GM21619 (cell line): ENCODE measurements at regions not wholly inside any gene's neighbourhood (a gene's known extent, or its start where the extent isn't known, plus 50 kb on each side); places are given as distances from the start of the nearest gene placed in this dataset.

Source experiments
- ATAC-seq: cut with Tn5 transposase; IDR thresholded peaks from one replicate; pipeline ENCODE4 v1.9.1; 2021; ENCODE audit not compliant: unreplicated experiment

DNA sequence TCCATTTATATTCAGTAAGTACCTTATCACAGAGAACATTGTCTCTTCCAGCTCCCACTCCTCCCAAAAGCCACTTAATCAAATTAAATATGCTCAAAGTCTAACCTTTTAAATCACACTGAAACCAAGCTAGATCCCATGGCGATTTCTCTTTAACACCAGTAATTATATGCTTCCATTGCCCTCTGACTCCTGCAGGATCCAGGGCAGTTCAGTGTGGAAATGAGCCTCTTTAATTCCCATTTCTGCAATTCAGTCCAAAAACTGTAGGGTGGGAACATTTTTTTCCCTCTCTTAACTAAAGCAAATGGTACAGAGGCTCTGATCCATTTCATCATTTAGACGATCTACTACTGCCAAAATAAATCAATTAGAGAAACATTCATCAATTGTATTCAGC, 872.3 kb upstream of the PHF14 start:
- ATAC-seq: no peak

DNA sequence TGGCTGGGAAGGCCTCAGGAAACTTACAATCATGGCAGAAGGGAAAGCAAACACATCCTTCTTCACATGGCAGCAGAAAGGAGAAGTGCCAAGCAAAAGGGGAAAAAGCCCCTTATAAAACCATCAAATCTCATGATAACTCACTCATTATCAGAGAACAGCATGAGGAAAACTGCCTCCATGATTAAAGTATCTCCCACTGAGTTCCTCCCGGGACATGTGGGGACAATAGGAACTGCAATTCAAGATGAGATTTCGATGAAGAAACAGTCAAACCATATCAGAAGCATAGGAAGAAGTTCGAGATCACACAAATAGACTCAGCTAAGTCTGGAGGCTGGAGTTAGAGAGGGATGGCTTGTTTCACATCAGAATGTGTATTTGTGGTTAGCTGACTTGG, 869.4 kb upstream of the PHF14 start:
- ATAC-seq: no peak

GRCh38 chr7:10106609-10107008, 867.1 kb upstream of the PHF14 start:
- ATAC-seq: no peak

DNA sequence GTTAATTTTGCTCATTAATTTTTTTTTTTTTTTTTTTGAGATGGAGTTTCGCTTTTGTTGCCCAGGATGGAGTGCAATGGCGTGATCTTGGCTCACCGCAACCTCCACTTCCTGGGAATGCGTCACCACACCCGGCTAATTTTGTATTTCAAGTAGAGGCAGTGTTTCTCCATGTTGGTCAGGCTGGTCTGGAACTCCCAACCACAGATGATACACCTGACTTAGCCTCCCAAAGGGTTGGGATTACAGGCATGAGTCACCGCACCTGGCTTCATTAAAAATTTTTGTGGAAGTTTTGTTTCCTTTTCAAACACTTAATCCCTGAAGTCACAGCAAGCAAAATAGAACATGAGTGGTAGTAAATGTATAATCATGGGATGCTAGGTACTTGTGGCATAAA, 857.2 kb upstream of the PHF14 start:
- no peak for ATAC-seq

DNA sequence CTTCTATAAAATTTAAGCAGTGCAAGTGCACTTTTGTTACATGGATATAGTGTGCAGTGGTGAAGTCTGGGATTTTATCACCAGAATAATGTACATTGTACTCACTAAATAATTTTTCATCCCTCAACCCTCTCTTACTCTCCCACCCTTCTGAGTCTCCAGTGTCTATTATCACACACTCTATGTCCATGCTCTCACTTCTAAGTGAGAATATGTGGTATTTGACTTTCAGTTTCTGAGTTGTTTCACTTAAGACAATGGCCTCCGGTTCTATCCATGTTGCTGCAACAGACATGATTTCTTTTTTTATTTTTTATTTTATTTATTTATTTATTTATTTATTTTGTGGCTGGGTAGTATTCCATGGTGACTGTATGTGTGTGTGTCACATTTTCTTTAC, 855.9 kb upstream of the PHF14 start:
- no peak for ATAC-seq

DNA sequence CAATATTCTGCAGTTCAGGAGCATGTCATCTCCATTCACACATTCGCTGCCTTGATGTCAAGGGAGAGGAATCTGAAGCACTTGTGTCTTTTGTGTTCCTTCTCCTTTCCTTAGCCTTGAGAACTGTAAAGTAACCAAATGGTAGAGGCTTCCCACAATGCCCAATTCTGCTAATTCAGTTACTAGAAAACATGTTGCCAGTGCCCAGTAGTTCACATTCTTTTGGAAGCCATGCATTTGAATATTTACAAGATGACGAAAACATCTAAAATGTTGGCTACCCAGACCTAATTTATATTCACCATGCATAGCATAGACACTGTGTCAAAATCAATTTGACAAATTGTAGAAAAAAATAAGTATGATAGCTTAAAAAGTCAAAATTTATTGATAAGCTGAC, 852.7 kb upstream of the PHF14 start:
- ATAC-seq: no peak

DNA sequence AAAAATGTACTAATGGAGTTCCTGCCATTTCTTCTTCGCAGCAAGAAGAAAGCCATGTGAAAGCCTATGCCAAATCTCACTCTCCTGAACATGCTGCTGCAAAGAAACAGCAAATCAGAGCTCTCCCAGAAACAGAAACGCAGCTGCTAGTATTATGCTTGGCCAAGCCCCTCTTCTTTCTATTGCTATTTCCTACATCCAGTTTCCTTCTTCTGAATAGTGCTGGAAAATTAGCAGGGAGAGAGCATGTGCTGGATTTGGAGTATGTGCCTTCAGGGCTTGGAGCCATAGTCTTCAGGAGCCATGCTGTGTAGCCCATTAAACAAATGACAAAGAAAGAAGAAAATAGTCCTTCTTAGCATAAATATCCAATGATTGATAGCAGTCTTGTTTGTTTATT, 852.0 kb upstream of the PHF14 start:
- ATAC-seq: no peak

DNA sequence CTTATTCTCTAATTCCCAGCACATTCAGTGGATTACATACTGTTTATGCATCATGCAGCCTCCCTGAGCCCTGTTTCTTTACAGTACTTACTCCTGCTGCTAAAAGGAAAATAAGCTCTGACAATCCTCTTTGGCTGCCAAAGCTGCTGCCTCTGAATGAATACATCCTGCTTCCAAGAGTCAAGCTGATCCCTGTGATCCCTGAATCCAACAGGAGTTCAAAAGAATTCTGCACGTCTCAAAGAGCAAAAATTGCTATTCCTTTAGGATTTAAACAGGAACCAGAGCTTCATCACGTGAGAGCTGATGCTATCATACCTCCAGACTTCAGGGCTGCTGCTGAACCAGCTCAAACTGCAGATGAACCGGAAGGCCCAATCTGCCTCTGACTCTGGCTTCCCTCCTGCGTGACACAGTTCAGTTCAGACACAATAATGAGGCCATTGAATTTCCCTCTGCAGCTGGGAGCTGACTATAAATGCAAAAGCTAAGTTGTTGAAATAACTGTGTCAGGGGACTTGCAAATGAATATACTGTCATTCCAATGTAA, 851.0 kb upstream of the PHF14 start:
- ATAC-seq: no peak

GRCh38 chr7:10128748-10129147, 844.9 kb upstream of the PHF14 start:
- no peak for ATAC-seq

GRCh38 chr7:10138087-10138854, 835.4 kb upstream of the PHF14 start:
- ATAC-seq: no peak

DNA sequence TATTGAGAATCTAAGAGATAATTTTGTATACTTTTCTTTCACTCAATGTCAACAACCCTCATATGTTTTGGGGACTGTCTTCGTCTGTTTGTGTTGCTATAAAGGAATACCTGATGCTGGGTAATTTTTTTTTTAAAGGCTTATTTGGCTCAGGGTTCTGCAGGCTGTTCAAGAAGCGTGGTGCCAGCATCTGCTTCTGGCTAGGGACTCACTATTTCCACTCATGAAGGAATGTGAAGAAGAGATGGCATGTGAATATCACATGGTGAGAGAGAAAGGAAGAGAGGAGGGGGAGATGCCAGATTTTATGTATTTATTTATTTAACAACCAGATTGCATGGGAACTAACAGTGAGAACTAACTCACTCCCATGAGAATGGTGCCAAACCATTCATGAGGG, 827.4 kb upstream of the PHF14 start:
- no peak for ATAC-seq

DNA sequence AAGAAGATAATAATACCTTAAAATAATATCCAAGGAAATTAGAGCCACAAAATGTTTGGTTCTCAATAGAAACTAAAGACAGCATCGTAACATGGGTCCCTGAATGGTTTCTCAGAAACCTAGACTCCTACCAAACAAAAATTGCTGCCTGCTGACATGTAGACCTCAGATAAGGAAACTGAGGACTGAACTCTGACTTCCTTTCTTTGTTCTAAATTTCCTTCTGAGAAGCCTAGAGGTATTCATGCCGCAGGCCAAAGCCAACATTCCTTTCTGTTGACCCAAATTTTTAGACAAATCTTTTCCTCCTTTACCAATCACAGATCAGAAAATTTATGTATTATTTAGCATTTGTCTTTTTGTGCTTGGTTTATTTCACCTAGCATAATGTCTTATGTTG, 816.7 kb upstream of the PHF14 start:
- no peak for ATAC-seq

DNA sequence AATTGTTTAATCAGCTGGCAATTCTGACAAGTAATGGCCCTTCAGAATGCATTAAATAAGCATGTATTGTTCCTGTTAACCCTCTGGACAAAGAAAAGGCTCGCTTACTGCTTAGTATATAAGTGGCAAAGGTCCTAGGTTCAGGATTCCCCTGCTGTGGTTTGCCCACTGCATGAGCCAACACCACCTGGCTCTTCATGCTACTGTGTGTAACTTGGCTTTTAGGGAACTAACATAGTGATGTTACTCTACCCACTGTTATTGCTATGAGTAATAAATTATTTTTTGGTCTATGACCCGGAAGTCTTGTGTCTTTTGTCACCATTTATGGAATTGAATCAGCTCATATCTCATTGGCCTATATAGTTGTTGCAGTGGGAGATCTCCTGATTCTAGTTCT, 791.7 kb upstream of the PHF14 start:
- no peak for ATAC-seq

GRCh38 chr7:10192074-10192473, 781.6 kb upstream of the PHF14 start:
- no peak for ATAC-seq

- ATAC-seq: no peak
Measured at GRCh38 chr7:10205696-10206095, 768.0 kb upstream of the PHF14 start.

DNA sequence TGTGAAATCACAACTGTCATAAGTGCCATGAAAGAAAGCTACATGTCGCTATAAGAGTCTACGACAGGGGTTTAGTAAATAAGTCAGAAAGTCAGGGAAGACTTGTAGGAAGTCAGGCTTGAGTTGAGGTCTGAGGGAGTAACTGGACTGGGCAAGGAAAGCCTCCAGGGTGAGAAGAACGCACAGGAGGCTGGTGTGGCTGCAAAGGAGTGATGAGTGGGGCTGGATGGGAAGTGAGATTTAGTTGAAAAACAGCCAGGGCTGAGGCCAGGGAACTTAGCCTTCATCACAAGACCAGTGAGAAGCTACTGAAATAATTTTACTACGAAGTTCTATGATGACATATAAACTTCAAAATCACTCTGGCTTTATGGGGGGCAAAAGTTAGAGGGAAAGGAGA, 763.7 kb upstream of the PHF14 start:
- ATAC-seq: no peak

GRCh38 chr7:10211016-10211415, 762.7 kb upstream of the PHF14 start:
- ATAC-seq: no peak

DNA sequence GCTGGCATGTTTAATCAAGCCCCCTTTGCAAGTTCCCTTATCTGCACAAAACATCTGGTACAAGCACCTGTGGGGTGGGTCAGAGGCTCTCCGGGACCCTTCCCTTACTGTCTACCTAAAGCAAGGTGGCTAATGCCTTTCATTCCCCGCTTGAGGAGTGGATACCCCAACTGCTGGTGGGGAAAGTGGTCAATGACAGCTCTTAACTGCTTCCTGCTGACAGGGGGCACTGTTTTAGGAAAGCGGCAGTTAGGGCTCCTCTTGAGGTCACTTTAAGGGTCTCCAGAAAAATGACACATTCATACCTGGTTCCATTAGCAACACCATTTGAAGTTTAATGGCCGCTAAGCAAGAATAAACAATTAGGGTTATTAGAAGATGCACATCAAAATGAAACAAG, 761.8 kb upstream of the PHF14 start:
- no peak for ATAC-seq

- ATAC-seq: no peak
Measured at GRCh38 chr7:10212649-10213048, 761.0 kb upstream of the PHF14 start.

- ATAC-seq: no peak
Measured at GRCh38 chr7:10216462-10216861, 757.2 kb upstream of the PHF14 start.

DNA sequence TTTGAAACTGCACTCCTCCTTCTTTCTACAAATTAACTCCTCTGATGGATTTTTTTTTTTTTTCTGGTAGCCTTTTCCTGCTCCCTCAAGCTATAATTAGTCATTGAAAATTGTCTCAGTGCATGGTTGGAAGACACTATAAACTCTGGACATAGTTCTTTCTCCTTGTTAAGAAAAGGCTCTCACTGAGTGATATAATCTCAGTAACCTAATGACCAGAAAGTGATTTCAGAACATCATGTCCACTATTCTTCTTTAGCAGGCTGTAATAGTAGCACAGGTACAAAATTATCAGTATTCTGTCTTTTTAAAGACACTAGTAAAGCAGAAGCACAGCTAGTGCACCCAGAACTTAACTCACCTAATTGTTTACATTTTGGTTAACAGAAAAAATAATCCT, 752.6 kb upstream of the PHF14 start:
- no peak for ATAC-seq

GRCh38 chr7:10222976-10223375, 750.7 kb upstream of the PHF14 start:
- no peak for ATAC-seq

GRCh38 chr7:10225275-10225674, 748.4 kb upstream of the PHF14 start:
- no peak for ATAC-seq
